ENCODE measurements at regions not wholly inside any gene's neighbourhood (a gene's known extent, or its start where the extent isn't known, plus 50 kb on each side); places are given as distances from the start of the nearest gene placed in this dataset.

- no peak for FAIRE-seq
Observed at GRCh38 chr9:95754533-95755420, 120.7 kb upstream of the ERCC6L2 start.

GRCh38 chr9:95753762-95754465 is 121.6 kb upstream of the ERCC6L2 start:
- no peak for FAIRE-seq

GRCh38 chr9:95752129-95752731 is 123.3 kb upstream of the ERCC6L2 start:
- no peak for FAIRE-seq

- FAIRE-seq, result no peak
Observed at GRCh38 chr9:95751520-95751790, 124.0 kb upstream of the ERCC6L2 start.

GRCh38 chr9:95750725-95751519 is 124.6 kb upstream of the ERCC6L2 start:
- FAIRE-seq, result no peak

GRCh38 chr9:95749493-95749892 is 126.0 kb upstream of the ERCC6L2 start:
- no peak for FAIRE-seq

- no peak for FAIRE-seq
Observed at GRCh38 chr9:95746408-95747180, 128.9 kb upstream of the ERCC6L2 start.

GRCh38 chr9:95742821-95743220 is 132.7 kb upstream of the ERCC6L2 start:
- FAIRE-seq, result no peak

- FAIRE-seq, result no peak
Observed at GRCh38 chr9:95741631-95742030, 133.9 kb upstream of the ERCC6L2 start.

GRCh38 chr9:95740217-95741004 is 135.1 kb upstream of the ERCC6L2 start:
- no peak for FAIRE-seq

GRCh38 chr9:95738438-95738837 is 137.1 kb upstream of the ERCC6L2 start:
- FAIRE-seq, result no peak

- FAIRE-seq, result no peak
Observed at GRCh38 chr9:95736891-95737522, 138.5 kb upstream of the ERCC6L2 start.

GRCh38 chr9:95736370-95736769 is 139.1 kb upstream of the ERCC6L2 start:
- FAIRE-seq, result no peak

- FAIRE-seq, result no peak
Observed at GRCh38 chr9:95735701-95736100, 139.8 kb upstream of the ERCC6L2 start.

- no peak for FAIRE-seq
Observed at GRCh38 chr9:95733741-95734666, 141.5 kb upstream of the ERCC6L2 start.

- FAIRE-seq, result no peak
Observed at GRCh38 chr9:95732802-95733688, 142.4 kb upstream of the ERCC6L2 start.

- FAIRE-seq, result no peak
Observed at GRCh38 chr9:95731876-95732275, 143.6 kb upstream of the ERCC6L2 start.

- FAIRE-seq, result no peak
Observed at GRCh38 chr9:95729669-95730368, 145.7 kb upstream of the ERCC6L2 start.
